Suprapubic skin (tissue), 4 donors: ENCODE measurements at regions not wholly inside any gene's neighbourhood (a gene's known extent, or its start where the extent isn't known, plus 50 kb on each side); places are given as distances from the start of the nearest gene placed in this dataset.

Experiments
- DNase-seq, 2 donors: peaks; one replicate each; pipeline ENCODE4 v3.0.0-alpha.2; 2019; ENCODE audit warnings: low spot score in 2 of 2
- H3K27ac ChIP-seq: fragments of 200-600 bp; sonication (generic); one replicate; pipeline ENCODE4 v1.5.1; 2019
- H3K27me3 ChIP-seq: fragments of 200-600 bp; sonication (generic); one replicate; pipeline ENCODE4 v1.5.1; 2019
- H3K36me3 ChIP-seq: fragments of 200-600 bp; sonication (generic); one replicate; pipeline ENCODE4 v1.5.1; 2019
- H3K4me1 ChIP-seq: fragments of 200-600 bp; sonication (generic); one replicate; pipeline ENCODE4 v1.5.1; 2019
- H3K4me3 ChIP-seq: fragments of 200-600 bp; sonication (generic); one replicate; pipeline ENCODE4 v1.5.1; 2019; ENCODE audit warnings: mild to moderate bottlenecking
- H3K9me3 ChIP-seq: fragments of 200-600 bp; sonication (generic); one replicate; pipeline ENCODE4 v1.5.1; 2019
- CTCF ChIP-seq, 2 donors: fragments of 200-600 bp in 1 of 2; fragments of 450-650 bp in 1 of 2; sonication (generic) in 1 of 2; IDR thresholded peaks; one replicate each; pipeline ENCODE4 v1.5.1; 2016 to 2019; ENCODE audit warnings: antibody characterized with exemption in 2 of 2, mild to moderate bottlenecking in 1 of 2, moderate library complexity in 1 of 2
- EP300 ChIP-seq: sonication (generic); formaldehyde crosslinking; IDR thresholded peaks from one replicate; pipeline ENCODE4 v1.6.1; 2017; ENCODE audit warnings: antibody characterized with exemption
- POLR2A ChIP-seq, 2 donors: fragments of 450-650 bp; IDR thresholded peaks; one replicate each; pipeline ENCODE4 v1.6.1; 2017; ENCODE audit warnings: antibody characterized with exemption in 2 of 2, mild to moderate bottlenecking in 2 of 2, moderate library complexity in 2 of 2
- POLR2AphosphoS5 ChIP-seq, 3 donors: sonication (generic); formaldehyde crosslinking; IDR thresholded peaks; one replicate each; pipeline ENCODE4 v1.6.1; 2017; ENCODE audit warnings: antibody characterized with exemption in 3 of 3
- WGBS: methylation state at CpG from one replicate; pipeline ENCODE4 v1.1.5; 2018; 5-methylcytosine and 5-hydroxymethylcytosine counted together

GRCh38 chr14:43540948-43541347, 966.1 kb downstream of the FSCB start:
- no peaks in the 10 kb centered on the region for H3K36me3 ChIP-seq
- no peaks in the 10 kb centered on the region for H3K9me3 ChIP-seq
- TF ChIP-seq POLR2A (IDR thresholded peaks at IDR 0.05) (no peak), EP300 (no peak), POLR2AphosphoS5 (IDR thresholded peaks at IDR 0.05) (no peak), CTCF (IDR thresholded peaks at IDR 0.05) (no peak)
- WGBS, result 91% methylated on average over 12 of the region's 13 CpGs
- H3K27ac ChIP-seq, result no peak overlapping the region
- H3K27me3 ChIP-seq, result no peaks in the 10 kb centered on the region
- no peaks in the 10 kb centered on the region for H3K4me1 ChIP-seq
- no peak overlapping the region for H3K4me3 ChIP-seq
- DNase-seq, result no peak

- 7% methylated on average over 6 of the region's 6 CpGs for WGBS
- H3K4me3 ChIP-seq, result no peak overlapping the region
- no peaks in the 10 kb centered on the region for H3K4me1 ChIP-seq
- DNase-seq, result no peak
- H3K27me3 ChIP-seq, result no peaks in the 10 kb centered on the region
- no peaks in the 10 kb centered on the region for H3K9me3 ChIP-seq
- no peak for TF ChIP-seq POLR2A (IDR thresholded peaks at IDR 0.05)
- TF ChIP-seq POLR2AphosphoS5 (IDR thresholded peaks at IDR 0.05), result no peak
- TF ChIP-seq CTCF (IDR thresholded peaks at IDR 0.05), result peak in 1 of 2 donors; percentile 12
- no peak for TF ChIP-seq EP300
- no peak overlapping the region for H3K27ac ChIP-seq
- H3K36me3 ChIP-seq, result no peaks in the 10 kb centered on the region
These were observed 967.9 kb downstream of the FSCB start for GRCh38 chr14:43539210-43539609.

- 93% methylated on average over 18 of the region's 18 CpGs for WGBS
- H3K4me1 ChIP-seq, result peaks cover 2% of the 10 kb centered on the region
- no peaks in the 10 kb centered on the region for H3K27me3 ChIP-seq
- no peak overlapping the region for H3K4me3 ChIP-seq
- no peak for DNase-seq
- H3K27ac ChIP-seq, result no peak overlapping the region
- TF ChIP-seq POLR2AphosphoS5 (IDR thresholded peaks at IDR 0.05) (no peak), POLR2A (IDR thresholded peaks at IDR 0.05) (no peak), EP300 (no peak), CTCF (IDR thresholded peaks at IDR 0.05) (no peak)
- H3K36me3 ChIP-seq, result no peaks in the 10 kb centered on the region
- no peaks in the 10 kb centered on the region for H3K9me3 ChIP-seq
These were observed 971.7 kb downstream of the FSCB start for GRCh38 chr14:43535231-43535838.

- 91% methylated on average over 22 of the region's 40 CpGs for WGBS
These were observed 974.2 kb downstream of the FSCB start for GRCh38 chr14:43532825-43533416.

GRCh38 chr14:43528321-43528720, 978.8 kb downstream of the FSCB start:
- DNase-seq, result no peak
- Histone ChIP-seq H3K4me3 (no peak overlapping the region), H3K36me3 (no peaks in the 10 kb centered on the region), H3K27ac (no peak overlapping the region), H3K9me3 (no peaks in the 10 kb centered on the region), H3K27me3 (no peaks in the 10 kb centered on the region), H3K4me1 (peaks cover 2% of the 10 kb centered on the region)
- no peak for TF ChIP-seq POLR2AphosphoS5 (IDR thresholded peaks at IDR 0.05)
- TF ChIP-seq POLR2A (IDR thresholded peaks at IDR 0.05), result no peak
- 93% methylated on average over 5 of the region's 5 CpGs for WGBS

More at GRCh38 chr14:43532825-43533416, 974.2 kb downstream of the FSCB start:
- H3K36me3 ChIP-seq, result no peaks in the 10 kb centered on the region
- no peak for TF ChIP-seq CTCF (IDR thresholded peaks at IDR 0.05)
- H3K4me3 ChIP-seq, result no peak overlapping the region
- H3K27ac ChIP-seq, result no peak overlapping the region
- H3K4me1 ChIP-seq, result peaks cover 2% of the 10 kb centered on the region
- DNase-seq, result no peak
- no peaks in the 10 kb centered on the region for H3K27me3 ChIP-seq
- H3K9me3 ChIP-seq, result no peaks in the 10 kb centered on the region
